A549 (cell line): ENCODE measurements at regions not wholly inside any gene's neighbourhood (a gene's known extent, or its start where the extent isn't known, plus 50 kb on each side); places are given as distances from the start of the nearest gene placed in this dataset.

Source experiments
- ATAC-seq, 2 experiments: fragments of 200-7000 bp in 1 of 2; fragments of >200 bp in 1 of 2; cut with Nextera tagmentation in 1 of 2; cut with Tn5 transposase in 1 of 2; 3 replicates each; pipeline versions ENCODE4 v1.8.0 to v1.9.1; 2018 to 2020; ENCODE audit warnings: mild to moderate bottlenecking in 1 of 2, moderate library complexity in 1 of 2
- CTCF ChIA-PET: fragments of 300-600 bp; sonication (Branson Sonifier 250); formaldehyde crosslinking; extraction: SDS; loops from one replicate; lab custom pipeline; 2021; ENCODE audit warnings: antibody characterized with exemption, inconsistent platforms; lab: Yijun Ruan, JAX
- POLR2A ChIA-PET: fragments of 350-600 bp; formaldehyde crosslinking; extraction: SDS; loops from one replicate; lab custom pipeline; 2021; ENCODE audit warnings: antibody characterized with exemption, inconsistent platforms; lab: Yijun Ruan, JAX
- DNase-seq, 2 experiments: peaks; one replicate each; pipeline versions ENCODE4 v3.0.0 to v3.0.0-alpha.2; 2011 to 2016; ENCODE audit warnings: low read depth in 1 of 2, low spot score in 1 of 2
- FAIRE-seq: peaks from 2 replicates; lab custom pipeline; 2011; peaks lifted over from hg19 to GRCh38; lab: Jason Lieb, UNC
- H3K27ac ChIP-seq, 2 experiments: fragments of >200 bp; sonication (Bioruptor Twin); formaldehyde crosslinking; 3 replicates each; pipeline ENCODE4 v1.5.1; 2016 to 2017
- H3K4me1 ChIP-seq: fragments of >200 bp; sonication (Bioruptor Twin); formaldehyde crosslinking; 3 replicates; pipeline ENCODE4 v1.6.1; 2016
- H3K4me2 ChIP-seq: fragments of >200 bp; sonication (Bioruptor Twin); formaldehyde crosslinking; 3 replicates; pipeline ENCODE4 v1.6.1; 2016
- H3K4me3 ChIP-seq: fragments of >200 bp; sonication (Bioruptor Twin); formaldehyde crosslinking; 3 replicates; pipeline ENCODE4 v1.5.1; 2016
- H3K9me3 ChIP-seq: fragments of >200 bp; sonication (Bioruptor Twin); formaldehyde crosslinking; 3 replicates; pipeline ENCODE4 v1.6.1; 2016
- CBX8 ChIP-seq: fragments of 200-600 bp; sonication (generic); IDR thresholded peaks from 2 replicates; pipeline ENCODE4 v1.6.1; 2016
- CHD2 ChIP-seq: fragments of 150-350 bp; IDR thresholded peaks from 2 replicates; pipeline ENCODE4 v1.6.1; 2014; ENCODE audit warnings: low read length; ENCODE audit not compliant: partially characterized antibody
- EHF ChIP-seq: fragments of 250-450 bp; sonication (Bioruptor Pico); IDR thresholded peaks from 2 replicates; pipeline ENCODE4 v1.5.0; 2020; ENCODE audit warnings: mild to moderate bottlenecking
- EHMT2 ChIP-seq: fragments of 200-600 bp; sonication (generic); IDR thresholded peaks from 2 replicates; pipeline ENCODE4 v1.6.1; 2016; ENCODE audit warnings: antibody characterized with exemption, low read depth, mild to moderate bottlenecking, moderate library complexity
- FOSB ChIP-seq: fragments of 250-450 bp; sonication (Bioruptor Pico); IDR thresholded peaks from 2 replicates; pipeline ENCODE4 v1.5.0; 2020; ENCODE audit warnings: mild to moderate bottlenecking, moderate library complexity
- GATA3 ChIP-seq: IDR thresholded peaks from 2 replicates; pipeline ENCODE4 v1.6.1; 2012; ENCODE audit warnings: borderline replicate concordance
- HDAC2 ChIP-seq: fragments of 200-600 bp; sonication (generic); IDR thresholded peaks from 2 replicates; pipeline ENCODE4 v1.6.1; 2016
- HOXA7 ChIP-seq: fragments of 250-450 bp; sonication (Bioruptor Pico); IDR thresholded peaks from 2 replicates; pipeline ENCODE4 v1.5.0; 2020; ENCODE audit warnings: mild to moderate bottlenecking, moderate library complexity
- HOXB13 ChIP-seq: fragments of 250-450 bp; sonication (Bioruptor Pico); IDR thresholded peaks from 2 replicates; pipeline ENCODE4 v1.5.0; 2020; ENCODE audit warnings: low read depth, mild to moderate bottlenecking, moderate library complexity
- KDM1A ChIP-seq: fragments of 200-600 bp; sonication (generic); IDR thresholded peaks from 2 replicates; pipeline ENCODE4 v1.6.1; 2016; ENCODE audit warnings: low read depth, mild to moderate bottlenecking
- MAZ ChIP-seq: fragments of 150-350 bp; IDR thresholded peaks from 2 replicates; pipeline ENCODE4 v1.6.1; 2014; ENCODE audit warnings: antibody characterized with exemption, low read depth, low read length, borderline replicate concordance
- MYC ChIP-seq: IDR thresholded peaks from 2 replicates; pipeline ENCODE4 v1.6.1; 2012; ENCODE audit warnings: mild to moderate bottlenecking, inconsistent platforms, low read length, improper control_type of control experiment, borderline replicate concordance
- POLR2A ChIP-seq: IDR thresholded peaks from 2 replicates; pipeline ENCODE4 v1.6.1; 2012; ENCODE audit warnings: mild to moderate bottlenecking, low read length
- POLR2AphosphoS2 ChIP-seq: conservative IDR thresholded peaks from 2 replicates; pipeline ENCODE4 v1.6.1; 2012; ENCODE audit warnings: low read length, improper control_type of control experiment, inconsistent platforms
- RARB ChIP-seq: fragments of 250-450 bp; sonication (Bioruptor Pico); IDR thresholded peaks from 2 replicates; pipeline ENCODE4 v1.8.0; 2021; ENCODE audit warnings: mild to moderate bottlenecking, moderate library complexity
- RCOR1 ChIP-seq: fragments of 150-350 bp; IDR thresholded peaks from 2 replicates; pipeline ENCODE4 v1.6.1; 2014; ENCODE audit warnings: antibody characterized with exemption, low read length, low read depth
- TP53 ChIP-seq: fragments of 250-450 bp; sonication (Bioruptor Pico); IDR thresholded peaks from 2 replicates; pipeline ENCODE4 v1.5.0; 2021; ENCODE audit warnings: mild to moderate bottlenecking, moderate library complexity
- WGBS: methylation state at CpG from one replicate; pipeline ENCODE4 v1.1.6; 2017; ENCODE audit errors: missing lambda C conversion rate; 5-methylcytosine and 5-hydroxymethylcytosine counted together
- TF ChIP-seq, protein P1 (sequence below): fragments of >200 bp; sonication (Bioruptor Twin); formaldehyde crosslinking; IDR thresholded peaks from 3 replicates; pipeline ENCODE4 v1.6.1; 2016
- TF ChIP-seq, protein P2 (sequence below): fragments of 250-450 bp; sonication (Bioruptor Pico); IDR thresholded peaks from 2 replicates; pipeline ENCODE4 v1.5.0; 2021; ENCODE audit warnings: mild to moderate bottlenecking, moderate library complexity, borderline replicate concordance
- TF ChIP-seq, protein P3 (sequence below): fragments of 150-350 bp; IDR thresholded peaks from 2 replicates; pipeline ENCODE4 v1.6.1; 2014; ENCODE audit warnings: low read depth, mild to moderate bottlenecking, low read length
- TF ChIP-seq, protein P4 (sequence below): IDR thresholded peaks from 2 replicates; pipeline ENCODE4 v1.6.1; 2012; ENCODE audit warnings: low read depth, borderline replicate concordance

DNA sequence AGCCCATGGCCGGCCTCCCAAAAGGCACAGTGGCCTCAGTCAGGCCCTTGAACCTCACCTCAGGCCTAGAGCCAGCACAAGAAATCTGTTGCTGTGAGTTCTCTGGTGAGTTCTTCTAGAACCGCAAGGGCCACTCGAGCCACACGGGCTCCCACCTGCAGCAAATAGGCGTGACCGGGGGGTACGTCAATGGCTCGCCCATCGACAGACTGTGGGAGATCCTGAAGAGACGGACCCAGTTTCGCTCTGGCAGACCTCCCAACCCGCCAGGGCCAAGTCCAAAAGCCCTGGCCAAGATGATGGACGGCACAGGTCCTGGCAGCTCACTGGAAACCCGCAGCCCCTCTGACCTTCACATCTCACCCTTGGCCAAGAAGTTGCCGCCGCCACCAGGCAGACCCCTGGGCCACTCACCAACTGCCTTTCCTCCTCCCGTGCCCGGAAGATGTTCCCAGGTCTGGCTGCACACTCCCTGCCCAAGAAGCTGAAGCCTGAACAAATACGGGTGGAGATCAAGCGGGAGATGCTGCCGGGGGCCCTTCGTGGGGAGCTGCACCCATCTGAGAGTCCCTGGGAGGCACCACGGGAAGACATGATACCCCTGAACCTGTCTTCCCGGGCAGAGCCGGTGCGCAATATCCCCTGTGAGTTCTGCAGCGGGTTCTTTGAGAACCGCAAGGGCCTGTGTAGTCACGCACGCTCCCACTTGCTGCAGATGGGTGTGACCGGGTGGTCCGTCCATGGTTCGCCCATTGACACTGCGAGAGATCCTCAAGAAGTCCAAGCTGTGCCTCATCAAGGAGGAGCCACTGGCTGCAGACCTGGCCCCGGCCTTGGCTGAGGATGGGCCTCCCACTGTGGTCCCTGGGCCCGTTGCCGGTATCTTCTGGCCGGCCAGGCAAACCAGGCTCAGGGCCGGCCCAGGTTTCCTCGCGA lies 544.2 kb upstream of the CCDC179 start:
- DNase-seq (no peak), FAIRE-seq (no peak), ATAC-seq (no peak)
- TF ChIP-seq RCOR1 (no peak), MAZ (no peak), POLR2AphosphoS2 (no peak), GATA3 (no peak), HOXB13 (CRISPR knock-in tag) (no peak), POLR2A (no peak), CHD2 (no peak), TP53 (CRISPR knock-in tag) (no peak), HDAC2 (no peak), MYC (no peak)
- TF ChIP-seq, protein P1, sequence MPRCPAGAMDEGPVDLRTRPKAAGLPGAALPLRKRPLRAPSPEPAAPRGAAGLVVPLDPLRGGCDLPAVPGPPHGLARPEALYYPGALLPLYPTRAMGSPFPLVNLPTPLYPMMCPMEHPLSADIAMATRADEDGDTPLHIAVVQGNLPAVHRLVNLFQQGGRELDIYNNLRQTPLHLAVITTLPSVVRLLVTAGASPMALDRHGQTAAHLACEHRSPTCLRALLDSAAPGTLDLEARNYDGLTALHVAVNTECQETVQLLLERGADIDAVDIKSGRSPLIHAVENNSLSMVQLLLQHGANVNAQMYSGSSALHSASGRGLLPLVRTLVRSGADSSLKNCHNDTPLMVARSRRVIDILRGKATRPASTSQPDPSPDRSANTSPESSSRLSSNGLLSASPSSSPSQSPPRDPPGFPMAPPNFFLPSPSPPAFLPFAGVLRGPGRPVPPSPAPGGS: no peak
- TF ChIP-seq, protein P2, sequence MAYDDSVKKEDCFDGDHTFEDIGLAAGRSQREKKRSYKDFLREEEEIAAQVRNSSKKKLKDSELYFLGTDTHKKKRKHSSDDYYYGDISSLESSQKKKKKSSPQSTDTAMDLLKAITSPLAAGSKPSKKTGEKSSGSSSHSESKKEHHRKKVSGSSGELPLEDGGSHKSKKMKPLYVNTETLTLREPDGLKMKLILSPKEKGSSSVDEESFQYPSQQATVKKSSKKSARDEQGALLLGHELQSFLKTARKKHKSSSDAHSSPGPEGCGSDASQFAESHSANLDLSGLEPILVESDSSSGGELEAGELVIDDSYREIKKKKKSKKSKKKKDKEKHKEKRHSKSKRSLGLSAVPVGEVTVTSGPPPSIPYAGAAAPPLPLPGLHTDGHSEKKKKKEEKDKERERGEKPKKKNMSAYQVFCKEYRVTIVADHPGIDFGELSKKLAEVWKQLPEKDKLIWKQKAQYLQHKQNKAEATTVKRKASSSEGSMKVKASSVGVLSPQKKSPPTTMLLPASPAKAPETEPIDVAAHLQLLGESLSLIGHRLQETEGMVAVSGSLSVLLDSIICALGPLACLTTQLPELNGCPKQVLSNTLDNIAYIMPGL (CRISPR knock-in tag): no peak
- 64% methylated on average over 29 of the region's 41 CpGs for WGBS
- POLR2A ChIA-PET: no interaction called here
- CTCF ChIA-PET: no interaction called here
- Histone ChIP-seq H3K27ac (no peak overlapping the region), H3K4me3 (no peak overlapping the region), H3K4me2 (no peak overlapping the region), H3K4me1 (no peaks in the 10 kb centered on the region), H3K9me3 (no peaks in the 10 kb centered on the region; the same call in 2 of the 3 replicates)

DNA sequence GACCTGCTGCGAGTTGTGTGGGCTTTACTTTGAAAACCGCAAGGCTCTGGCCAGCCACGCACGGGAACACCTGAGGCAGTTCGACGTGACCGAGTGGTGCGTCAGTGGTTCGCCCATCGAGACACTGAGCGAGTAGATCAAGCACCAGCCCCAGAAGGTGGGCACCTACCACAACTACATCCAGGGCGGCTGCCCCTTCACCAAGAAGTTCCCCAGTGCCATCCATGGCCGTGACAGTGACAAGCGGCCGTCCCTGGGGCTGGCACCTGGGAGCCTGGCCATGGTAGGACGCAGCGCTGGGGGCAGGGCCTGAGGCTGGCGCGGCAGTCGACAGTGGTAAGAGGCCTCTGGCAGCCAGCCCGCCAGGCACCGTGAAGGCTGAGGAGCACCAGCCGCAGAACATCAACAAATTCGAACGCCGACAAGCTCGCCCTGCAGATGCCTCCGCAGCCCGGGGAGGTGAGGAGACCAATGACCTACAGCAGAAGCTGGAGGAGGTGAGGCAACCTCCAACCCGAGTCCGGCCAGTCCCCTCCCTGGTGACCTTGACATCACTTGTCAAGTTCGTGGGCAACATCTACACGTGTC lies 545.2 kb upstream of the CCDC179 start:
- no peak overlapping the region for H3K27ac ChIP-seq
- DNase-seq (no peak), FAIRE-seq (no peak), ATAC-seq (no peak)
- TF ChIP-seq KDM1A: no peak
- TF ChIP-seq, protein P2 (CRISPR knock-in tag): no peak
- TF ChIP-seq CBX8: no peak
- no peak for TF ChIP-seq HOXA7 (CRISPR knock-in tag)
- TF ChIP-seq EHMT2: no peak
- TF ChIP-seq, protein P3, sequence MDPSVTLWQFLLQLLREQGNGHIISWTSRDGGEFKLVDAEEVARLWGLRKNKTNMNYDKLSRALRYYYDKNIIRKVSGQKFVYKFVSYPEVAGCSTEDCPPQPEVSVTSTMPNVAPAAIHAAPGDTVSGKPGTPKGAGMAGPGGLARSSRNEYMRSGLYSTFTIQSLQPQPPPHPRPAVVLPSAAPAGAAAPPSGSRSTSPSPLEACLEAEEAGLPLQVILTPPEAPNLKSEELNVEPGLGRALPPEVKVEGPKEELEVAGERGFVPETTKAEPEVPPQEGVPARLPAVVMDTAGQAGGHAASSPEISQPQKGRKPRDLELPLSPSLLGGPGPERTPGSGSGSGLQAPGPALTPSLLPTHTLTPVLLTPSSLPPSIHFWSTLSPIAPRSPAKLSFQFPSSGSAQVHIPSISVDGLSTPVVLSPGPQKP: no peak
- TF ChIP-seq FOSB: no peak
- TF ChIP-seq, protein P4, sequence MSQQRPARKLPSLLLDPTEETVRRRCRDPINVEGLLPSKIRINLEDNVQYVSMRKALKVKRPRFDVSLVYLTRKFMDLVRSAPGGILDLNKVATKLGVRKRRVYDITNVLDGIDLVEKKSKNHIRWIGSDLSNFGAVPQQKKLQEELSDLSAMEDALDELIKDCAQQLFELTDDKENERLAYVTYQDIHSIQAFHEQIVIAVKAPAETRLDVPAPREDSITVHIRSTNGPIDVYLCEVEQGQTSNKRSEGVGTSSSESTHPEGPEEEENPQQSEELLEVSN: no peak
- TF ChIP-seq RARB (CRISPR knock-in tag): no peak
- TF ChIP-seq EHF: no peak
- CTCF ChIA-PET: no interaction called here
- POLR2A ChIA-PET: no interaction called here
- H3K4me3 ChIP-seq: no peak overlapping the region
- no peak overlapping the region for H3K4me2 ChIP-seq
- H3K9me3 ChIP-seq: no peaks in the 10 kb centered on the region; the same call in 2 of the 3 replicates
- 67% methylated on average over 25 of the region's 33 CpGs for WGBS
- no peaks in the 10 kb centered on the region for H3K4me1 ChIP-seq
